H9 (cell line): ENCODE measurements at regions not wholly inside any gene's neighbourhood (a gene's known extent, or its start where the extent isn't known, plus 50 kb on each side); places are given as distances from the start of the nearest gene placed in this dataset.

Experiments
- DNase-seq: peaks from one replicate; pipeline ENCODE4 v3.0.0-alpha.2; 2017
- H2AFZ ChIP-seq: one replicate; pipeline ENCODE4 v1.6.1; 2013; ENCODE audit warnings: mild to moderate bottlenecking, low read length, control low read depth, moderate library complexity
- H2AK5ac ChIP-seq: 2 replicates; pipeline ENCODE4 v1.6.1; 2013; ENCODE audit warnings: low read length, control low read depth, mixed read lengths; ENCODE audit not compliant: insufficient read length
- H2BK120ac ChIP-seq: one replicate; pipeline ENCODE4 v1.6.1; 2013; ENCODE audit warnings: low read depth, mild to moderate bottlenecking, low read length, control low read depth, inconsistent platforms; ENCODE audit not compliant: poor library complexity, severe bottlenecking
- H2BK12ac ChIP-seq: 2 replicates; pipeline ENCODE4 v1.6.1; 2013; ENCODE audit warnings: low read length, control low read depth, mixed read lengths, low read depth; ENCODE audit not compliant: insufficient read length
- H2BK15ac ChIP-seq: 2 replicates; pipeline ENCODE4 v1.6.1; 2013; ENCODE audit warnings: low read depth, low read length, control low read depth
- H2BK20ac ChIP-seq: one replicate; pipeline ENCODE4 v1.6.1; 2013; ENCODE audit warnings: low read depth, mild to moderate bottlenecking, low read length, control low read depth, inconsistent platforms; ENCODE audit not compliant: poor library complexity, severe bottlenecking
- H2BK5ac ChIP-seq: 2 replicates; pipeline ENCODE4 v1.6.1; 2013; ENCODE audit warnings: low read length, control low read depth, mixed read lengths; ENCODE audit not compliant: insufficient read length
- H3K14ac ChIP-seq: 2 replicates; pipeline ENCODE4 v1.6.1; 2013; ENCODE audit warnings: low read length, control low read depth; ENCODE audit not compliant: insufficient read depth
- H3K18ac ChIP-seq: 2 replicates; pipeline ENCODE4 v1.6.1; 2013; ENCODE audit warnings: low read depth, mild to moderate bottlenecking, mixed read lengths, low read length, control low read depth; ENCODE audit not compliant: insufficient read length
- H3K23ac ChIP-seq: 2 replicates; pipeline ENCODE4 v1.6.1; 2013; ENCODE audit warnings: low read length, control low read depth, mixed read lengths, low read depth; ENCODE audit not compliant: insufficient read length
- H3K23me2 ChIP-seq: 2 replicates; pipeline ENCODE4 v1.6.1; 2013; ENCODE audit warnings: low read depth, mild to moderate bottlenecking, mixed read lengths, low read length, control low read depth; ENCODE audit not compliant: insufficient read length, poor library complexity, severe bottlenecking
- H3K27ac ChIP-seq: 2 replicates; pipeline ENCODE4 v1.5.1; 2013; ENCODE audit warnings: low read length, control low read depth, mixed read lengths, low read depth; ENCODE audit not compliant: insufficient read length
- H3K27me3 ChIP-seq: 2 replicates; pipeline ENCODE4 v1.6.1; 2013; ENCODE audit warnings: low read length, control low read depth, inconsistent platforms; ENCODE audit not compliant: insufficient read depth
- H3K4ac ChIP-seq: 2 replicates; pipeline ENCODE4 v1.6.1; 2013; ENCODE audit warnings: low read depth, mild to moderate bottlenecking, control low read depth, inconsistent platforms, low read length, moderate library complexity
- H3K4me1 ChIP-seq: 2 replicates; pipeline ENCODE4 v1.6.1; 2013; ENCODE audit warnings: low read length, control low read depth, inconsistent platforms; ENCODE audit not compliant: insufficient read depth
- H3K4me2 ChIP-seq: 2 replicates; pipeline ENCODE4 v1.6.1; 2013; ENCODE audit warnings: low read length, control low read depth, mixed read lengths; ENCODE audit not compliant: insufficient read length, insufficient read depth
- H3K56ac ChIP-seq: 2 replicates; pipeline ENCODE4 v1.6.1; 2013; ENCODE audit warnings: low read depth, mild to moderate bottlenecking, mixed read lengths, low read length, control low read depth; ENCODE audit not compliant: insufficient read length
- H3K79me1 ChIP-seq: 2 replicates; pipeline ENCODE4 v1.6.1; 2013; ENCODE audit warnings: low read depth, mild to moderate bottlenecking, moderate library complexity, low read length, control low read depth, inconsistent platforms; ENCODE audit not compliant: insufficient read depth, poor library complexity, severe bottlenecking
- H3K79me2 ChIP-seq: 2 replicates; pipeline ENCODE4 v1.6.1; 2013; ENCODE audit warnings: low read length, control low read depth, inconsistent platforms; ENCODE audit not compliant: insufficient read depth
- H3K9ac ChIP-seq: 2 replicates; pipeline ENCODE4 v1.6.1; 2013; ENCODE audit warnings: low read length, control low read depth, mixed read lengths; ENCODE audit not compliant: insufficient read length; ENCODE audit errors: extremely low read depth
- H3K9me3 ChIP-seq: one replicate; pipeline ENCODE4 v1.6.1; 2013; ENCODE audit warnings: low read depth, low read length, inconsistent platforms; ENCODE audit not compliant: control insufficient read depth
- H3T11ph ChIP-seq: one replicate; pipeline ENCODE4 v1.6.1; 2013; ENCODE audit warnings: mild to moderate bottlenecking, low read length, control low read depth, inconsistent platforms
- H4K20me1 ChIP-seq: one replicate; pipeline ENCODE4 v1.6.1; 2013; ENCODE audit not compliant: control insufficient read depth, insufficient read length, insufficient read depth
- H4K5ac ChIP-seq: 2 replicates; pipeline ENCODE4 v1.6.1; 2013; ENCODE audit warnings: low read depth, mild to moderate bottlenecking, mixed read lengths, low read length, control low read depth; ENCODE audit not compliant: insufficient read length
- H4K8ac ChIP-seq: replicated peaks from 2 replicates; pipeline ENCODE4 v1.6.1; 2013; ENCODE audit warnings: low read length, control low read depth, mixed read lengths, low read depth; ENCODE audit not compliant: insufficient read length
- H4K91ac ChIP-seq: 2 replicates; pipeline ENCODE4 v1.6.1; 2013; ENCODE audit warnings: low read depth, mild to moderate bottlenecking, moderate library complexity, mixed read lengths, low read length, control low read depth; ENCODE audit not compliant: insufficient read length
- H3K27ac Mint-ChIP-seq, 3 experiments: 2 replicates in 2 of 3; 3 replicates in 1 of 3; pipeline ENCODE4 v1.8.0; 2020 to 2021; ENCODE audit warnings: mixed read lengths in 3 of 3, mild to moderate bottlenecking in 1 of 3, moderate library complexity in 1 of 3
- H3K27me3 Mint-ChIP-seq: 2 replicates; pipeline ENCODE4 v1.8.0; 2021; ENCODE audit warnings: low read depth, mild to moderate bottlenecking, moderate library complexity, mixed read lengths
- H3K36me3 Mint-ChIP-seq, 3 experiments: 2 replicates in 2 of 3; 3 replicates in 1 of 3; pipeline ENCODE4 v1.8.0; 2020 to 2021; ENCODE audit warnings: low read depth in 3 of 3, mixed read lengths in 3 of 3; ENCODE audit not compliant: insufficient read depth in 1 of 3
- H3K4me1 Mint-ChIP-seq, 2 experiments: 2 replicates each; pipeline ENCODE4 v1.8.0; 2020; ENCODE audit warnings: mixed read lengths in 2 of 2
- H3K4me3 Mint-ChIP-seq, 2 experiments: 2 replicates in 1 of 2; 3 replicates in 1 of 2; pipeline ENCODE4 v1.8.0; 2020 to 2021; ENCODE audit warnings: mild to moderate bottlenecking in 2 of 2, mixed read lengths in 2 of 2, moderate library complexity in 1 of 2
- H3K9me3 Mint-ChIP-seq, 2 experiments: 2 replicates in 1 of 2; 3 replicates in 1 of 2; pipeline ENCODE4 v1.8.0; 2020; ENCODE audit warnings: mild to moderate bottlenecking in 2 of 2, mixed read lengths in 2 of 2, moderate library complexity in 1 of 2
- WGBS: extraction: QIAGEN DNeasy Blood & Tissue Kit; methylation state at CpG from one replicate; pipeline ENCODE4 v1.1.7; 2013; ENCODE audit warnings: missing lambda C conversion rate, low lambda C conversion rate, mixed read lengths; ENCODE audit not compliant: insufficient read length; ENCODE audit errors: extremely low coverage; 5-methylcytosine and 5-hydroxymethylcytosine counted together
- TF ChIP-seq, protein P1 (sequence below): fragments of 200-600 bp; sonication (generic); conservative IDR thresholded peaks from 3 replicates; pipeline ENCODE4 v1.8.0; 2021; ENCODE audit warnings: antibody characterized with exemption, mild to moderate bottlenecking

DNA sequence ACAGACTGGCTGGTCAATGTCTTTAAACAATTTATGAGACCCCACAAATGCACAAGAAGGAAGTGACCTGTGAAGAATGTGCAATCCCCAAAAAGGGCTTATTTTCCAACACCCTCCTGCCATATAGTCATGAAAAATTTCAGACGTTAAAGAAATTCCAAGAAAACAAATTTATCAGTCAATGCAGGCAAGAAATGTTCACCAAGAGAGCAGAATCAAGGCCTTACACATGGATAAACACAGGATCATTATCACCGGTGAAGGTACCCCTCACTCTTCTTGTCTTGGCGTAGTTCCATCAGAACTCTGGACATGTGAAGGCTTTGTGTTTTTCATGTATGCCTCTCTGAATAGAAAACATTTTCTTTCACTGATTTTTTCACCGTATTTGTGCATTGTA, 186.7 kb upstream of the GALNTL6 start:
- Mint-ChIP-seq H3K9me3 (no peaks in the 10 kb centered on the region; a peak in 1 of 5 replicates), H3K36me3 (no peaks in the 10 kb centered on the region; a peak in 2 of 7 replicates), H3K4me1 (no peaks in the 10 kb centered on the region), H3K27me3 (no peaks in the 10 kb centered on the region), H3K27ac (no peak overlapping the region), H3K4me3 (no peak overlapping the region)
- no peaks in the 10 kb centered on the region for H3K23me2 ChIP-seq
- H2BK15ac ChIP-seq = no peak overlapping the region
- DNase-seq = no peak
- H3K4ac ChIP-seq = no peak overlapping the region
- H2AK5ac ChIP-seq = no peak overlapping the region
- H2BK5ac ChIP-seq = no peak overlapping the region
- H4K91ac ChIP-seq = no peak overlapping the region
- H3K4me1 ChIP-seq = no peaks in the 10 kb centered on the region
- no peak overlapping the region for H2BK12ac ChIP-seq
- H3K23ac ChIP-seq = no peak overlapping the region
- no peaks in the 10 kb centered on the region for H4K20me1 ChIP-seq
- no peak overlapping the region for H2BK120ac ChIP-seq
- no peak overlapping the region for H3T11ph ChIP-seq
- no peak overlapping the region for H3K27ac ChIP-seq
- TF ChIP-seq, protein P1, sequence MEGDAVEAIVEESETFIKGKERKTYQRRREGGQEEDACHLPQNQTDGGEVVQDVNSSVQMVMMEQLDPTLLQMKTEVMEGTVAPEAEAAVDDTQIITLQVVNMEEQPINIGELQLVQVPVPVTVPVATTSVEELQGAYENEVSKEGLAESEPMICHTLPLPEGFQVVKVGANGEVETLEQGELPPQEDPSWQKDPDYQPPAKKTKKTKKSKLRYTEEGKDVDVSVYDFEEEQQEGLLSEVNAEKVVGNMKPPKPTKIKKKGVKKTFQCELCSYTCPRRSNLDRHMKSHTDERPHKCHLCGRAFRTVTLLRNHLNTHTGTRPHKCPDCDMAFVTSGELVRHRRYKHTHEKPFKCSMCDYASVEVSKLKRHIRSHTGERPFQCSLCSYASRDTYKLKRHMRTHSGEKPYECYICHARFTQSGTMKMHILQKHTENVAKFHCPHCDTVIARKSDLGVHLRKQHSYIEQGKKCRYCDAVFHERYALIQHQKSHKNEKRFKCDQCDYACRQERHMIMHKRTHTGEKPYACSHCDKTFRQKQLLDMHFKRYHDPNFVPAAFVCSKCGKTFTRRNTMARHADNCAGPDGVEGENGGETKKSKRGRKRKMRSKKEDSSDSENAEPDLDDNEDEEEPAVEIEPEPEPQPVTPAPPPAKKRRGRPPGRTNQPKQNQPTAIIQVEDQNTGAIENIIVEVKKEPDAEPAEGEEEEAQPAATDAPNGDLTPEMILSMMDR = no peak
- H3K14ac ChIP-seq = no peak overlapping the region
- no peak overlapping the region for H4K5ac ChIP-seq
- H3K9me3 ChIP-seq = no peaks in the 10 kb centered on the region
- no peak overlapping the region for H2BK20ac ChIP-seq
- no peak overlapping the region for H3K56ac ChIP-seq
- H3K4me2 ChIP-seq = no peak overlapping the region
- no peak overlapping the region for H3K18ac ChIP-seq
- no peaks in the 10 kb centered on the region for H3K27me3 ChIP-seq
- no CpG with 5 or more reads among the region's 4 CpGs for WGBS
- H3K79me2 ChIP-seq = no peaks in the 10 kb centered on the region
- no peak overlapping the region for H2AFZ ChIP-seq
- H3K79me1 ChIP-seq = no peaks in the 10 kb centered on the region
- H3K9ac ChIP-seq = no peak overlapping the region
- no peak overlapping the region for H4K8ac ChIP-seq
